HEK293 (cell line): ENCODE measurements at regions not wholly inside any gene's neighbourhood (a gene's known extent, or its start where the extent isn't known, plus 50 kb on each side); places are given as distances from the start of the nearest gene placed in this dataset.

ENCODE experiments used
- CTCF ChIA-PET: fragments of 350-600 bp; formaldehyde crosslinking; extraction: SDS; loops from one replicate; lab custom pipeline; 2021; ENCODE audit warnings: antibody characterized with exemption; lab: Yijun Ruan, JAX
- POLR2A ChIA-PET: fragments of 300-600 bp; formaldehyde crosslinking; extraction: SDS; loops from one replicate; lab custom pipeline; 2020; ENCODE audit warnings: antibody characterized with exemption, inconsistent platforms; lab: Yijun Ruan, JAX
- H3K27ac ChIP-seq: fragments of 200-500 bp; sonication (Bioruptor generic); 2 replicates; pipeline ENCODE4 v1.5.1; 2014; ENCODE audit warnings: low read depth, low read length, control low read depth, inconsistent platforms; ENCODE audit errors: extremely low read depth
- H3K36me3 ChIP-seq, 2 experiments: fragments of 200-500 bp in 1 of 2; sonication (Bioruptor generic) in 1 of 2; 1 replicate in 1 of 2; 2 replicates in 1 of 2; pipeline ENCODE4 v1.5.1; 2014 to 2017; ENCODE audit warnings: inconsistent platforms in 2 of 2, low read length in 2 of 2; ENCODE audit not compliant: control insufficient read depth in 2 of 2, insufficient read depth in 1 of 2
- H3K4me1 ChIP-seq: fragments of 200-500 bp; sonication (Bioruptor generic); 2 replicates; pipeline ENCODE4 v1.5.1; 2014; ENCODE audit warnings: mild to moderate bottlenecking, low read length, inconsistent platforms; ENCODE audit not compliant: control insufficient read depth, insufficient read depth
- H3K4me3 ChIP-seq: 2 replicates; pipeline ENCODE4 v1.5.1; 2011; ENCODE audit warnings: low read depth, mild to moderate bottlenecking, control low read depth, low read length, moderate library complexity
- H3K9me3 ChIP-seq: fragments of 200-500 bp; sonication (Bioruptor generic); 2 replicates; pipeline ENCODE4 v1.5.1; 2014; ENCODE audit warnings: low read depth, low read length, inconsistent platforms; ENCODE audit not compliant: control insufficient read depth, insufficient read depth
- GLI2 ChIP-seq: fragments of 450-650 bp; formaldehyde crosslinking; IDR thresholded peaks from 2 replicates; pipeline ENCODE4; 2017; ENCODE audit warnings: missing biosample characterization, missing genetic modification characterization, low read depth, borderline replicate concordance
- GLIS2 ChIP-seq: fragments of 450-650 bp; formaldehyde crosslinking; IDR thresholded peaks from 2 replicates; pipeline ENCODE4 v1.5.1; 2016; ENCODE audit warnings: missing biosample characterization, missing genetic modification characterization
- KLF7 ChIP-seq: fragments of 450-650 bp; formaldehyde crosslinking; IDR thresholded peaks from 2 replicates; pipeline ENCODE4 v1.5.1; 2016; ENCODE audit warnings: missing biosample characterization, missing genetic modification characterization, borderline replicate concordance
- RBAK ChIP-seq: fragments of 450-650 bp; formaldehyde crosslinking; IDR thresholded peaks from 2 replicates; pipeline ENCODE4 v1.5.1; 2016; ENCODE audit warnings: missing biosample characterization, missing genetic modification characterization
- ZBTB1 ChIP-seq: fragments of 450-650 bp; formaldehyde crosslinking; IDR thresholded peaks from 2 replicates; pipeline ENCODE4 v1.5.1; 2016; ENCODE audit warnings: missing biosample characterization, missing genetic modification characterization
- ZBTB17 ChIP-seq: fragments of 450-650 bp; formaldehyde crosslinking; IDR thresholded peaks from 2 replicates; pipeline ENCODE4 v1.5.1; 2016; ENCODE audit warnings: missing biosample characterization, missing genetic modification characterization
- ZBTB8A ChIP-seq: fragments of 450-650 bp; formaldehyde crosslinking; IDR thresholded peaks from 2 replicates; pipeline ENCODE4 v1.5.1; 2016; ENCODE audit warnings: missing biosample characterization, missing genetic modification characterization
- ZNF146 ChIP-seq: fragments of 450-650 bp; formaldehyde crosslinking; IDR thresholded peaks from 2 replicates; pipeline ENCODE4 v1.5.1; 2016; ENCODE audit warnings: missing biosample characterization, missing genetic modification characterization
- ZNF175 ChIP-seq: fragments of 450-650 bp; formaldehyde crosslinking; IDR thresholded peaks from 2 replicates; pipeline ENCODE4 v1.5.1; 2016; ENCODE audit warnings: missing biosample characterization, missing genetic modification characterization
- ZNF366 ChIP-seq: fragments of 450-650 bp; formaldehyde crosslinking; conservative IDR thresholded peaks from 2 replicates; pipeline ENCODE4 v1.5.1; 2016; ENCODE audit warnings: missing biosample characterization, missing genetic modification characterization
- ZNF404 ChIP-seq: fragments of 450-650 bp; formaldehyde crosslinking; IDR thresholded peaks from 2 replicates; pipeline ENCODE4 v1.5.1; 2017; ENCODE audit warnings: missing biosample characterization, missing genetic modification characterization
- ZNF416 ChIP-seq: fragments of 450-650 bp; formaldehyde crosslinking; IDR thresholded peaks from 2 replicates; pipeline ENCODE4 v1.5.1; 2016; ENCODE audit warnings: missing biosample characterization, missing genetic modification characterization
- ZNF423 ChIP-seq: fragments of 450-650 bp; formaldehyde crosslinking; IDR thresholded peaks from 2 replicates; pipeline ENCODE4 v1.5.1; 2016; ENCODE audit warnings: missing biosample characterization, missing genetic modification characterization
- ZNF426 ChIP-seq: fragments of 450-650 bp; formaldehyde crosslinking; IDR thresholded peaks from 2 replicates; pipeline ENCODE4 v1.5.1; 2017; ENCODE audit warnings: missing biosample characterization, missing genetic modification characterization, mild to moderate bottlenecking, inconsistent platforms, moderate library complexity
- ZNF501 ChIP-seq: fragments of 450-650 bp; formaldehyde crosslinking; IDR thresholded peaks from 2 replicates; pipeline ENCODE4 v1.5.1; 2016; ENCODE audit warnings: missing biosample characterization, missing genetic modification characterization
- ZNF555 ChIP-seq: fragments of 450-650 bp; formaldehyde crosslinking; conservative IDR thresholded peaks from 2 replicates; pipeline ENCODE4 v1.5.1; 2017; ENCODE audit warnings: missing biosample characterization, mild to moderate bottlenecking, missing genetic modification characterization, inconsistent platforms
- ZNF747 ChIP-seq: fragments of 450-650 bp; formaldehyde crosslinking; IDR thresholded peaks from 2 replicates; pipeline ENCODE4 v1.5.1; 2016; ENCODE audit warnings: missing biosample characterization, missing genetic modification characterization
- ZNF76 ChIP-seq: fragments of 450-650 bp; formaldehyde crosslinking; IDR thresholded peaks from 2 replicates; pipeline ENCODE4; 2016; ENCODE audit warnings: low read depth, missing biosample characterization, missing genetic modification characterization, borderline replicate concordance
- ZSCAN4 ChIP-seq: fragments of 450-650 bp; formaldehyde crosslinking; IDR thresholded peaks from 2 replicates; pipeline ENCODE4 v1.5.1; 2017; ENCODE audit warnings: missing biosample characterization, missing genetic modification characterization
- TF ChIP-seq, protein P1 (sequence below): fragments of 450-650 bp; formaldehyde crosslinking; IDR thresholded peaks from 2 replicates; pipeline ENCODE4 v1.5.1; 2016; ENCODE audit warnings: missing biosample characterization, missing genetic modification characterization, borderline replicate concordance
- TF ChIP-seq, protein P2 (sequence below): fragments of 450-650 bp; formaldehyde crosslinking; IDR thresholded peaks from 2 replicates; pipeline ENCODE4 v1.5.1; 2016; ENCODE audit warnings: missing biosample characterization, missing genetic modification characterization

DNA sequence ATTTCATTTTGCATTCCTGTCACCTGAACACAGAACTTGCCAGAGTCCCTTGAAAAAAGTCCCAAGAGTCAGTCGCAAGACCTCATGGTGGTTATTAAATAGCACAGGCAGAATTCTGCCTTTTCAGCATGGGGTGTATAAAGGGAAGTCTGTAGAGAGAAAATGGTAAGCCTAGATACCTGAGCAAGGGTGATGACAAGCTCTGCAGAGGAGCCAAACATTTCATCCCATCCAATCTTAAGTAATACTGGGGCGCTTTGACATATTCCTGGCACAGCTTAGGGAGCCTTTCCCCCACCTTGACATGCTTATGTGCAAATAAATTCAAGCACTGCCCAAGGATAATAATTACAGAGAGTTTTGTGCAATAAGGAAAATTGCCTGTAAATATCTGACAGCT, 213.0 kb downstream of the INHBA start (continued):
- TF ChIP-seq ZNF366 (tag by site-specific recombination) = no peak
- TF ChIP-seq, all 188 proteins: peak for 0

GRCh38 chr7:41487229-41487940, 215.5 kb downstream of the INHBA start:
- Histone ChIP-seq H3K27ac (no peak overlapping the region), H3K4me3 (no peak overlapping the region), H3K36me3 (no peaks in the 10 kb centered on the region), H3K9me3 (no peaks in the 10 kb centered on the region), H3K4me1 (peaks cover 10% of the 10 kb centered on the region)
- CTCF ChIA-PET = interaction anchor here (0.6 to 1.4 kb wide), 2 partner anchors 205 to 224 kb away, joined by 4 read pairs; no protein-coding TSS in a partner anchor
- POLR2A ChIA-PET = no interaction called here
- no peak for TF ChIP-seq KLF7 (tag by site-specific recombination)

DNA sequence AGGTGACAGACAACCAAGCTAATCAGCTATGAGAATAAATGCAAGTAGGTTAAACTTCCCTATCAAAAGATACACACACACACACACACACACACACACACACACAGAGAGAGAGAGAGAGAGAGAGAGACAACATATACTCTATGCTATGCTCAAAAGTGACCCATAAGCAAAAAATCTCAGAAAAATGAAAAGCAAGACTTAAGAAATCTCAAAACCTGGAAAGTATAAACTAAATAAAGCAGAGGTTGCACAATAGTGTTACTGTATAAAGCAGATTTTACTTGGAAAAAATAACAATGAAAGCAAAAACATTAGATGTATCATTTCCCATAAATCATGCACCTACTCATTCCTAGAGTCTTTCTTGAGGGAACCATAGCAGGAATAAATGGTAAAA, 221.5 kb downstream of the INHBA start:
- no peaks in the 10 kb centered on the region for H3K9me3 ChIP-seq
- H3K4me1 ChIP-seq = no peaks in the 10 kb centered on the region
- H3K27ac ChIP-seq = no peak overlapping the region
- TF ChIP-seq, protein P1, sequence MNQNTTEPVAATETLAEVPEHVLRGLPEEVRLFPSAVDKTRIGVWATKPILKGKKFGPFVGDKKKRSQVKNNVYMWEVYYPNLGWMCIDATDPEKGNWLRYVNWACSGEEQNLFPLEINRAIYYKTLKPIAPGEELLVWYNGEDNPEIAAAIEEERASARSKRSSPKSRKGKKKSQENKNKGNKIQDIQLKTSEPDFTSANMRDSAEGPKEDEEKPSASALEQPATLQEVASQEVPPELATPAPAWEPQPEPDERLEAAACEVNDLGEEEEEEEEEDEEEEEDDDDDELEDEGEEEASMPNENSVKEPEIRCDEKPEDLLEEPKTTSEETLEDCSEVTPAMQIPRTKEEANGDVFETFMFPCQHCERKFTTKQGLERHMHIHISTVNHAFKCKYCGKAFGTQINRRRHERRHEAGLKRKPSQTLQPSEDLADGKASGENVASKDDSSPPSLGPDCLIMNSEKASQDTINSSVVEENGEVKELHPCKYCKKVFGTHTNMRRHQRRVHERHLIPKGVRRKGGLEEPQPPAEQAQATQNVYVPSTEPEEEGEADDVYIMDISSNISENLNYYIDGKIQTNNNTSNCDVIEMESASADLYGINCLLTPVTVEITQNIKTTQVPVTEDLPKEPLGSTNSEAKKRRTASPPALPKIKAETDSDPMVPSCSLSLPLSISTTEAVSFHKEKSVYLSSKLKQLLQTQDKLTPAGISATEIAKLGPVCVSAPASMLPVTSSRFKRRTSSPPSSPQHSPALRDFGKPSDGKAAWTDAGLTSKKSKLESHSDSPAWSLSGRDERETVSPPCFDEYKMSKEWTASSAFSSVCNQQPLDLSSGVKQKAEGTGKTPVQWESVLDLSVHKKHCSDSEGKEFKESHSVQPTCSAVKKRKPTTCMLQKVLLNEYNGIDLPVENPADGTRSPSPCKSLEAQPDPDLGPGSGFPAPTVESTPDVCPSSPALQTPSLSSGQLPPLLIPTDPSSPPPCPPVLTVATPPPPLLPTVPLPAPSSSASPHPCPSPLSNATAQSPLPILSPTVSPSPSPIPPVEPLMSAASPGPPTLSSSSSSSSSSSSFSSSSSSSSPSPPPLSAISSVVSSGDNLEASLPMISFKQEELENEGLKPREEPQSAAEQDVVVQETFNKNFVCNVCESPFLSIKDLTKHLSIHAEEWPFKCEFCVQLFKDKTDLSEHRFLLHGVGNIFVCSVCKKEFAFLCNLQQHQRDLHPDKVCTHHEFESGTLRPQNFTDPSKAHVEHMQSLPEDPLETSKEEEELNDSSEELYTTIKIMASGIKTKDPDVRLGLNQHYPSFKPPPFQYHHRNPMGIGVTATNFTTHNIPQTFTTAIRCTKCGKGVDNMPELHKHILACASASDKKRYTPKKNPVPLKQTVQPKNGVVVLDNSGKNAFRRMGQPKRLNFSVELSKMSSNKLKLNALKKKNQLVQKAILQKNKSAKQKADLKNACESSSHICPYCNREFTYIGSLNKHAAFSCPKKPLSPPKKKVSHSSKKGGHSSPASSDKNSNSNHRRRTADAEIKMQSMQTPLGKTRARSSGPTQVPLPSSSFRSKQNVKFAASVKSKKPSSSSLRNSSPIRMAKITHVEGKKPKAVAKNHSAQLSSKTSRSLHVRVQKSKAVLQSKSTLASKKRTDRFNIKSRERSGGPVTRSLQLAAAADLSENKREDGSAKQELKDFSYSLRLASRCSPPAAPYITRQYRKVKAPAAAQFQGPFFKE = no peak
- TF ChIP-seq GLIS2 (tag by site-specific recombination) = no peak
- no peak for TF ChIP-seq ZBTB8A
- TF ChIP-seq, protein P2, sequence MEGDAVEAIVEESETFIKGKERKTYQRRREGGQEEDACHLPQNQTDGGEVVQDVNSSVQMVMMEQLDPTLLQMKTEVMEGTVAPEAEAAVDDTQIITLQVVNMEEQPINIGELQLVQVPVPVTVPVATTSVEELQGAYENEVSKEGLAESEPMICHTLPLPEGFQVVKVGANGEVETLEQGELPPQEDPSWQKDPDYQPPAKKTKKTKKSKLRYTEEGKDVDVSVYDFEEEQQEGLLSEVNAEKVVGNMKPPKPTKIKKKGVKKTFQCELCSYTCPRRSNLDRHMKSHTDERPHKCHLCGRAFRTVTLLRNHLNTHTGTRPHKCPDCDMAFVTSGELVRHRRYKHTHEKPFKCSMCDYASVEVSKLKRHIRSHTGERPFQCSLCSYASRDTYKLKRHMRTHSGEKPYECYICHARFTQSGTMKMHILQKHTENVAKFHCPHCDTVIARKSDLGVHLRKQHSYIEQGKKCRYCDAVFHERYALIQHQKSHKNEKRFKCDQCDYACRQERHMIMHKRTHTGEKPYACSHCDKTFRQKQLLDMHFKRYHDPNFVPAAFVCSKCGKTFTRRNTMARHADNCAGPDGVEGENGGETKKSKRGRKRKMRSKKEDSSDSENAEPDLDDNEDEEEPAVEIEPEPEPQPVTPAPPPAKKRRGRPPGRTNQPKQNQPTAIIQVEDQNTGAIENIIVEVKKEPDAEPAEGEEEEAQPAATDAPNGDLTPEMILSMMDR (tag by site-specific recombination) = no peak
- TF ChIP-seq ZNF146 (tag by site-specific recombination) = no peak
- TF ChIP-seq ZNF426 (tag by site-specific recombination) = no peak
- no peak for TF ChIP-seq ZBTB1 (tag by site-specific recombination)
- no peak for TF ChIP-seq GLI2 (tag by site-specific recombination)
- TF ChIP-seq ZNF76 (tag by site-specific recombination) = no peak
- TF ChIP-seq ZNF423 = no peak
- no peak for TF ChIP-seq ZSCAN4 (tag by site-specific recombination)
- TF ChIP-seq RBAK (tag by site-specific recombination) = no peak
- no peak for TF ChIP-seq ZNF404 (tag by site-specific recombination)
- TF ChIP-seq ZNF501 = no peak
- TF ChIP-seq ZNF747 (tag by site-specific recombination) = no peak
- TF ChIP-seq ZNF175 (tag by site-specific recombination) = no peak
- TF ChIP-seq ZBTB17 (tag by site-specific recombination) = no peak
- TF ChIP-seq ZNF555 (tag by site-specific recombination) = no peak
- no peak for TF ChIP-seq ZNF416
- H3K4me3 ChIP-seq = no peak overlapping the region
- H3K36me3 ChIP-seq = no peaks in the 10 kb centered on the region
- POLR2A ChIA-PET = no interaction called here
- CTCF ChIA-PET = no interaction called here
